ENCODE measurements at regions not wholly inside any gene's neighbourhood (a gene's known extent, or its start where the extent isn't known, plus 50 kb on each side); places are given as distances from the start of the nearest gene placed in this dataset.
A peak's percentile ranks its signal among the peaks of the same experiment; 100 is the strongest.

GRCh38 chr18:40529478-40529877 lies 1425.6 kb upstream of the PIK3C3 start:
- no peak overlapping the region for H2AFZ ChIP-seq (ENCODE audit: low read depth, low read length)
- no peaks in the 10 kb centered on the region for H3K36me3 ChIP-seq (ENCODE audit: insufficient read depth, low read length)
- H3K4me2 ChIP-seq (ENCODE audit: low read length): no peak overlapping the region
- H3K27ac ChIP-seq (ENCODE audit: low read depth, low read length): no peak overlapping the region
- TF ChIP-seq CTCF (IDR thresholded peaks at IDR 0.05; ENCODE audit: insufficient read depth, low read depth, low read length) (peak; percentile 9), EZH2 (IDR thresholded peaks at IDR 0.05; ENCODE audit: insufficient read depth, low read length) (no peak)
- Mint-ChIP-seq H3K36me3 (ENCODE audit: low read depth, unreplicated experiment) (no peaks in the 10 kb centered on the region), H3K9me3 (ENCODE audit: unreplicated experiment) (no peaks in the 10 kb centered on the region), H3K4me3 (ENCODE audit: unreplicated experiment) (no peak overlapping the region), H3K27ac (ENCODE audit: unreplicated experiment) (no peak overlapping the region), H3K4me1 (ENCODE audit: low read depth, unreplicated experiment) (no peaks in the 10 kb centered on the region), H3K27me3 (ENCODE audit: low read depth, unreplicated experiment) (no peaks in the 10 kb centered on the region)
- no peak overlapping the region for H3K4me3 ChIP-seq (ENCODE audit: insufficient read depth, low read depth, low read length)
- no peaks in the 10 kb centered on the region for H3K79me2 ChIP-seq (ENCODE audit: insufficient read depth, low read length)
- no peaks in the 10 kb centered on the region for H3K4me1 ChIP-seq (ENCODE audit: insufficient read depth, low read length)
- DNase-seq (ENCODE audit: low read depth) (peak; percentile 16), FAIRE-seq (no peak)
- H3K9me3 ChIP-seq (ENCODE audit: insufficient read depth, low read depth, low read length): no peaks in the 10 kb centered on the region
- no peaks in the 10 kb centered on the region for H4K20me1 ChIP-seq (ENCODE audit: insufficient read depth, low read length)
- H3K9ac ChIP-seq (ENCODE audit: low read length): no peak overlapping the region
- no peaks in the 10 kb centered on the region for H3K27me3 ChIP-seq (ENCODE audit: insufficient read depth, low read length)

- Histone ChIP-seq H3K79me2 (ENCODE audit: insufficient read depth, low read length) (no peaks in the 10 kb centered on the region), H3K9ac (ENCODE audit: low read length) (no peak overlapping the region), H3K27ac (ENCODE audit: low read depth, low read length) (no peak overlapping the region), H2AFZ (ENCODE audit: low read depth, low read length) (no peak overlapping the region), H3K36me3 (ENCODE audit: insufficient read depth, low read length) (no peaks in the 10 kb centered on the region), H3K4me3 (ENCODE audit: insufficient read depth, low read depth, low read length) (no peak overlapping the region), H3K9me3 (ENCODE audit: insufficient read depth, low read depth, low read length) (no peaks in the 10 kb centered on the region), H3K27me3 (ENCODE audit: insufficient read depth, low read length) (no peaks in the 10 kb centered on the region), H3K4me1 (ENCODE audit: insufficient read depth, low read length) (no peaks in the 10 kb centered on the region), H4K20me1 (ENCODE audit: insufficient read depth, low read length) (no peaks in the 10 kb centered on the region), H3K4me2 (ENCODE audit: low read length) (no peak overlapping the region)
- Mint-ChIP-seq H3K9me3 (ENCODE audit: unreplicated experiment) (no peaks in the 10 kb centered on the region), H3K27ac (ENCODE audit: unreplicated experiment) (no peak overlapping the region), H3K36me3 (ENCODE audit: low read depth, unreplicated experiment) (no peaks in the 10 kb centered on the region), H3K4me3 (ENCODE audit: unreplicated experiment) (no peak overlapping the region), H3K4me1 (ENCODE audit: low read depth, unreplicated experiment) (no peaks in the 10 kb centered on the region), H3K27me3 (ENCODE audit: low read depth, unreplicated experiment) (no peaks in the 10 kb centered on the region)
- FAIRE-seq (no peak), DNase-seq (ENCODE audit: low read depth) (no peak)
- TF ChIP-seq EZH2 (IDR thresholded peaks at IDR 0.05; ENCODE audit: insufficient read depth, low read length): no peak
- TF ChIP-seq CTCF (IDR thresholded peaks at IDR 0.05; ENCODE audit: insufficient read depth, low read depth, low read length): no peak
Measured at GRCh38 chr18:40524881-40525280, 1430.2 kb upstream of the PIK3C3 start.

- H3K27me3 Mint-ChIP-seq (ENCODE audit: low read depth, unreplicated experiment): no peaks in the 10 kb centered on the region
Measured at GRCh38 chr18:40523287-40523686, 1431.7 kb upstream of the PIK3C3 start.

More at GRCh38 chr18:40523287-40523686, 1431.7 kb upstream of the PIK3C3 start:
- DNase-seq (ENCODE audit: low read depth): no peak
- no peak overlapping the region for H3K27ac Mint-ChIP-seq (ENCODE audit: unreplicated experiment)
- no peaks in the 10 kb centered on the region for H3K36me3 Mint-ChIP-seq (ENCODE audit: low read depth, unreplicated experiment)
- Histone ChIP-seq H2AFZ (ENCODE audit: low read depth, low read length) (no peak overlapping the region), H3K4me3 (ENCODE audit: insufficient read depth, low read depth, low read length) (no peak overlapping the region), H3K4me2 (ENCODE audit: low read length) (no peak overlapping the region), H3K27me3 (ENCODE audit: insufficient read depth, low read length) (no peaks in the 10 kb centered on the region), H4K20me1 (ENCODE audit: insufficient read depth, low read length) (no peaks in the 10 kb centered on the region), H3K9ac (ENCODE audit: low read length) (no peak overlapping the region), H3K79me2 (ENCODE audit: insufficient read depth, low read length) (no peaks in the 10 kb centered on the region), H3K4me1 (ENCODE audit: insufficient read depth, low read length) (no peaks in the 10 kb centered on the region), H3K9me3 (ENCODE audit: insufficient read depth, low read depth, low read length) (no peaks in the 10 kb centered on the region), H3K27ac (ENCODE audit: low read depth, low read length) (no peak overlapping the region), H3K36me3 (ENCODE audit: insufficient read depth, low read length) (no peaks in the 10 kb centered on the region)
- no peaks in the 10 kb centered on the region for H3K9me3 Mint-ChIP-seq (ENCODE audit: unreplicated experiment)
- no peaks in the 10 kb centered on the region for H3K4me1 Mint-ChIP-seq (ENCODE audit: low read depth, unreplicated experiment)
- no peak overlapping the region for H3K4me3 Mint-ChIP-seq (ENCODE audit: unreplicated experiment)
- no peak for TF ChIP-seq EZH2 (IDR thresholded peaks at IDR 0.05; ENCODE audit: insufficient read depth, low read length)
- no peak for TF ChIP-seq CTCF (IDR thresholded peaks at IDR 0.05; ENCODE audit: insufficient read depth, low read depth, low read length)
- no peak for FAIRE-seq
